ENCODE measurements at regions not wholly inside any gene's neighbourhood (a gene's known extent, or its start where the extent isn't known, plus 50 kb on each side); places are given as distances from the start of the nearest gene placed in this dataset.
A peak's percentile ranks its signal among the peaks of the same experiment; 100 is the strongest.
"Not testable (repeated sequence)": the region's sequence is repeated elsewhere in the genome, so short reads cannot be mapped to it uniquely, and the experiment has no call there.

- Histone ChIP-seq H3K27ac (peak overlapping the region in 3 of 8 donors; percentile 72 to 87 (median 84)), H3K9me3 (peaks cover 0 to 22% (median 0%) of the 10 kb centered on the region in 8 donors), H3K4me1 (peaks cover 0 to 25% (median 0%) of the 10 kb centered on the region in 6 donors), H3K4me3 (peak overlapping the region in 5 of 8 donors; percentile 15 to 36 (median 26))
- TF ChIP-seq POLR2AphosphoS5 (IDR thresholded peaks at IDR 0.05), result peak in 1 of 3 donors; percentile 51
- H3K36me3 ChIP-seq; intact Hi-C loops (cut with DNase I; ENCODE audit: low total_unique reads); H3K27me3 ChIP-seq (replicated peaks in 1 of 7): not testable (repeated sequence)
- DNase-seq, result peak; percentile 85
- 5 to 51% (median 22%) methylated on average over 16 to 26 of the region's 27 CpGs for WGBS, 5 donors
Measured at GRCh38 chr20:30290361-30291063, 967.0 kb upstream of the DEFB115 start.

DNA sequence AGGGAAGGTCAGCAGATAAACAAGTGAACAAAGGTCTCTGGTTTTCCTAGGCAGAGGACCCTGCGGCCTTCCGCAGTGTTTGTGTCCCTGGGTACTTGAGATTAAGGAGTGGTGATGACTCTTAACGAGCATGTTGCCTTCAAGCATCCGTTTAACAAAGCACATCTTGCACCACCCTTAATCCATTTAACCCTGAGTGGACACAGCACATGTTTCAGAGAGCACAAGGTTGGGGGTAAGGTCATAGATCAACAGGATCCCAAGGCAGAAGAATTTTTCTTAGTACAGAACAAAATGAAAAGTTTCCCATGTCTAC is 966.4 kb upstream of the DEFB115 start:
- not testable (repeated sequence) for H3K27me3 ChIP-seq (replicated peaks in 1 of 7)
- peaks cover 0 to 19% (median 0%) of the 10 kb centered on the region in 8 donors for H3K9me3 ChIP-seq

DNA sequence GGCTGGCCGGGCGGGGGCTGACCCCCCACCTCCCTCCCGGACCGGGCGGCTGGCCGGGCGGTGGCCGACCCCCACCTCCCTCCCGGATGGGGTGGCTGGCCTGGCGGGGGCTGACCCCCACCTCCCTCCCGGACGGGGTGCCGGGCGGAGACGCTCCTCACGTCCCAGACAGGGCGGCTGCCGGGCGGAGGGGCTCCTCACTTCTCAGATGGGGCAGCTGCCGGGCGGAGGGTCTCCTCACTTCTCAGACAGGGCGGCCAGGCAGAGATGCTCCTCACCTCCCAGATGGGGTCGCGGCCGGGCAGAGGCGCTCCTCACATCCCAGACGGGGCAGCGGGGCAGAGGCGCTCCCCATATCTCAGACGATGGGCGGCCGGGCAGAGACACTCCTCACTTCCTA is 965.8 kb upstream of the DEFB115 start:
- H3K27me3 ChIP-seq (replicated peaks in 1 of 7); intact Hi-C loops (cut with DNase I; ENCODE audit: low total_unique reads); H3K36me3 ChIP-seq; H3K4me3 ChIP-seq; H3K27ac ChIP-seq: not testable (repeated sequence)
- 91 to 100% (median 97%) methylated on average over 12 to 32 of the region's 32 CpGs for WGBS, 5 donors
- Histone ChIP-seq H3K4me1 (peaks cover 0 to 25% (median 0%) of the 10 kb centered on the region in 6 donors), H3K9me3 (peaks cover 0 to 16% (median 0%) of the 10 kb centered on the region in 8 donors)
- peak; percentile 76 for DNase-seq

More for the DNA sequence above, 966.4 kb upstream of the DEFB115 start:
- WGBS, 5 donors, result 26 to 62% (median 48%) methylated on average over 2 to 4 of the region's 4 CpGs
- H3K36me3 ChIP-seq; H3K4me3 ChIP-seq; H3K27ac ChIP-seq; intact Hi-C loops (cut with DNase I; ENCODE audit: low total_unique reads); DNase-seq: not testable (repeated sequence)
- peaks cover 0 to 25% (median 0%) of the 10 kb centered on the region in 6 donors for H3K4me1 ChIP-seq

DNA sequence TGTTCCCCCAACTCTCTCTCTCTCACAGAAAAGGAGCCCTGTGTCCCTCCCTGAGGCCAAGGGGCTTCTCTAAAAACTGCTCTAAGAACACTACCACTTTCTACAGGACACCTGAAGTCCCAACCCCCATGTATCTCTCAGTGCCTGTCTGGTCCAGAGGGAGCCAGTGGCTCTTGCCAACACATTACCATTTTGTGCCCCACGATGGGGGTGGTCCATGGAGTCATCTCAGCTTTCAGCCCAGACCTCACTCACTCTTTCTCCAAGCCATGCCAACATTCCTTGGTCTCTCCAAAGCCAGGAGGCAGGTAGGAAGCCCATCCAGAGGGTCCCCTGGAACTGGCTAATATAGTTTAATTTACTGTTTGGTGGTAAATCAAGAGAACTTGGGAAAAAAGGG is 962.1 kb upstream of the DEFB115 start:
- H3K9me3 ChIP-seq; H3K4me3 ChIP-seq; H3K27me3 ChIP-seq (replicated peaks in 1 of 7); intact Hi-C loops (cut with DNase I; ENCODE audit: low total_unique reads); H3K36me3 ChIP-seq; H3K27ac ChIP-seq; DNase-seq: not testable (repeated sequence)
- 28 to 53% (median 40%) methylated on average over 1 of the region's 1 CpG for WGBS, 5 donors
- peaks cover 0 to 11% (median 0%) of the 10 kb centered on the region in 6 donors for H3K4me1 ChIP-seq

DNA sequence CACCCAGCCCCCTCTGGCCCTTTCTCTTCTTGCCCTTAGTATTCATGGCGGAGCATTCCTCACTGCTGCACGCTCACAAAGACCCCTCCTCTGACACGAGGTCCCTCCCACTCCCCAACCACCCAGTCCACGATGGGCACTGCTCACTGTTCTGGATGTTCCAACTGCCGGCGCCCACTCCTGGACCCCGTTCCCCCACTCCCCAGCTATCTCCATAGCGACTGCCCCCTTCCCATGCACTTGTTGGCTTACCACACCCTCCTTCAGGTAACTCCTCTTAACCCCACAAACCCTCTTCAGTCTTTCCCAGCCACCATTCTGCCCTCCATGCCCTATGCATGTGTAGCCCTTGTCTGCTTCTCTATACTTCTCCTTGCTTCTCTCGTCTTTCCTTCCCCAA is 961.5 kb upstream of the DEFB115 start:
- peaks cover 0 to 11% (median 0%) of the 10 kb centered on the region in 7 donors for H3K27me3 ChIP-seq (replicated peaks in 1 of 7)
- H3K27ac ChIP-seq; intact Hi-C loops (cut with DNase I; ENCODE audit: low total_unique reads); H3K4me3 ChIP-seq; DNase-seq; H3K36me3 ChIP-seq; H3K9me3 ChIP-seq: not testable (repeated sequence)
- WGBS, 5 donors, result 72 to 97% (median 82%) methylated on average over 5 to 8 of the region's 9 CpGs
- peaks cover 0 to 10% (median 0%) of the 10 kb centered on the region in 6 donors for H3K4me1 ChIP-seq

- WGBS, 5 donors, result 40 to 100% (median 90%) methylated on average over 1 of the region's 1 CpG
- Histone ChIP-seq H3K27me3 (replicated peaks in 1 of 7) (peaks cover 0 to 11% (median 0%) of the 10 kb centered on the region in 7 donors), H3K4me1 (peaks cover 0 to 10% (median 0%) of the 10 kb centered on the region in 6 donors)
- DNase-seq; H3K9me3 ChIP-seq; intact Hi-C loops (cut with DNase I; ENCODE audit: low total_unique reads); H3K4me3 ChIP-seq; H3K27ac ChIP-seq; H3K36me3 ChIP-seq: not testable (repeated sequence)
Measured at GRCh38 chr20:30297878-30298595, 959.4 kb upstream of the DEFB115 start.

- not testable (repeated sequence) for DNase-seq
Measured at GRCh38 chr20:30300220-30300642, 957.2 kb upstream of the DEFB115 start.

DNA sequence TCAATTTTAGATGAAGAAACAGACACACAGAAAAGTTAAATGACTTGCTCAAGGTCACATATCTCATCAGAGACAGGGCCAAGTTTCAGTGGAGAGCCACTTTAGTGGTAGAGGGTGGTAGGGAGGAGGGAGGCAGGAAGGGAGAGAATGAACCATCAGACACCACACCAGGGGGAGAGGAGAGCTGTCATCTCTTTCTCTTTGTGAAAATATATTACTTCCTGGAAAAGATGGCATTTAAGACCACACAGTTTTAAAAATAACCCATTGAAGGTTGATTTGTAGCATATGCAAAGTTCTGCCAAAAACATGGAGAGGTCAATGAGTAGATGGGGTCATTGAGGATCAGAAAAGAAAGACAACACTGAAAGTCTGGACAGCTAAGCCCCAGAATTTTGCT is 954.7 kb upstream of the DEFB115 start:
- peaks cover 0 to 10% (median 0%) of the 10 kb centered on the region in 6 donors for H3K4me1 ChIP-seq
- intact Hi-C loops (cut with DNase I; ENCODE audit: low total_unique reads); H3K9me3 ChIP-seq; H3K36me3 ChIP-seq; H3K27ac ChIP-seq; H3K4me3 ChIP-seq; DNase-seq: not testable (repeated sequence)
- peaks cover 0 to 11% (median 0%) of the 10 kb centered on the region in 7 donors for H3K27me3 ChIP-seq (replicated peaks in 1 of 7)

More at GRCh38 chr20:30300220-30300642, 957.2 kb upstream of the DEFB115 start:
- peaks cover 0 to 11% (median 0%) of the 10 kb centered on the region in 7 donors for H3K27me3 ChIP-seq (replicated peaks in 1 of 7)
- H3K9me3 ChIP-seq; intact Hi-C loops (cut with DNase I; ENCODE audit: low total_unique reads); H3K36me3 ChIP-seq; H3K4me3 ChIP-seq; H3K27ac ChIP-seq: not testable (repeated sequence)
- peaks cover 0 to 10% (median 0%) of the 10 kb centered on the region in 6 donors for H3K4me1 ChIP-seq
- WGBS, 5 donors, result 4 to 16% (median 9%) methylated on average over 25 to 33 of the region's 33 CpGs

GRCh38 chr20:30309938-30310337 is 947.5 kb upstream of the DEFB115 start:
- DNase-seq; H3K9me3 ChIP-seq; H3K4me3 ChIP-seq; H3K27me3 ChIP-seq (replicated peaks in 1 of 7); H3K4me1 ChIP-seq; H3K27ac ChIP-seq; intact Hi-C loops (cut with DNase I; ENCODE audit: low total_unique reads); H3K36me3 ChIP-seq: not testable (repeated sequence)
- 8 to 80% (median 53%) methylated on average over 1 of the region's 1 CpG for WGBS, 5 donors

GRCh38 chr20:30310385-30310784 is 947.1 kb upstream of the DEFB115 start:
- H3K36me3 ChIP-seq; H3K4me3 ChIP-seq; H3K27ac ChIP-seq; intact Hi-C loops (cut with DNase I; ENCODE audit: low total_unique reads); H3K9me3 ChIP-seq; H3K4me1 ChIP-seq; DNase-seq; H3K27me3 ChIP-seq (replicated peaks in 1 of 7): not testable (repeated sequence)
- WGBS, 5 donors, result 70 to 91% (median 86%) methylated on average over 2 of the region's 2 CpGs

- WGBS, 5 donors, result 79 to 91% (median 83%) methylated on average over 4 of the region's 4 CpGs
- peaks cover 0 to 22% (median 0%) of the 10 kb centered on the region in 7 donors for H3K27me3 ChIP-seq (replicated peaks in 1 of 7)
- H3K27ac ChIP-seq; H3K36me3 ChIP-seq; DNase-seq; H3K4me3 ChIP-seq; intact Hi-C loops (cut with DNase I; ENCODE audit: low total_unique reads); H3K4me1 ChIP-seq; H3K9me3 ChIP-seq: not testable (repeated sequence)
Measured at GRCh38 chr20:30312220-30312619, 945.2 kb upstream of the DEFB115 start.

All from spleen (tissue), 11 donors.